ENCODE measurements at regions not wholly inside any gene's neighbourhood (a gene's known extent, or its start where the extent isn't known, plus 50 kb on each side); places are given as distances from the start of the nearest gene placed in this dataset.

DNA sequence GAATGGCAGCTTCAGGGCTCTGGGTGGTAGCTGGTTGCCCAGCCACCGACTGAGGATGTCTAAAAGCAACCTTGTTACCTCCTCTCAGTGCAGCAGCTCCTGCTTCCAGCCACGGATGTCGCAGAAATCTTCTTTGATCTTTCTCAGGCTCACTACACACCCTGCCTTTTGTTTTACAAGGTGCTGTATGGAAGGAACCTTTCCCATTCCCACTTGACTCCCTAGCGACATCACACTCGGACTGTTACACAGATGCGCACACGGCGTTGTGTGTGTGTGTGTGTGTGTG lies 135.8 kb upstream of the CPHXL start:
- TF ChIP-seq EZH2phosphoT487 (IDR thresholded peaks at IDR 0.05; ENCODE audit: low read depth, severe bottlenecking, unreplicated experiment) (no peak), CTCF (IDR thresholded peaks at IDR 0.05; ENCODE audit: poor library complexity) (no peak)

Data from hepatocyte (in vitro differentiated cells).